ENCODE measurements at regions not wholly inside any gene's neighbourhood (a gene's known extent, or its start where the extent isn't known, plus 50 kb on each side); places are given as distances from the start of the nearest gene placed in this dataset.

DNA sequence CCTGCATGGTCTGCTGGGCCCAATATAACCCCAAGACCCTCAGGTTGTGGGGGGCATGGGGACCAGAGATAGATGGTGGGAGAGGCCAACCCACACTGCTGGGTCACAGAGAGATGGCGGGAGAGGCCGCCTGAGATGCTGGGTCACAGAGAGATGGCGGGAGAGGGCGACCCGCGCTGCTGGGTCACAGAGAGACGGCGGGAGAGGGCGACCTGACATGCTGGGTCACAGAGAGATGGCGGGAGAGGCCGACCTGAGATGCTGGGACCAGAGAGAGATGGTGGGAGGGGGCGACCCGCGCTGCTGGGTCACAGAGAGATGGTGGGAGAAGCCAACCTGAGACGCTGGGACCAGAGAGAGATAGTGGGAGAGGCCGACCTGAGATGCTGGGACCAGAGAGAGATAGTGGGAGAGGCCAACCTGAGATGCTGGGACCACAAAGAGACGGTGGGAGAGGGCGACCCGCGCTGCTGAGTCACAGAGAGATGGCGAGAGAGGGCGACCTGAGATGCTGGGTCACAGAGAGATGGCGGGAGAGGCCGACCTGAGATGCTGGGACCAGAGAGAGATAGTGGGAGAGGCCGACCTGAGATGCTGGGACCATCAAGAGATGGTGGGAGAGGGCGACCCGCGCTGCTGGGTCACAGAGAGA is 133.2 kb downstream of the DLL1 start:
- TF ChIP-seq, protein P1, sequence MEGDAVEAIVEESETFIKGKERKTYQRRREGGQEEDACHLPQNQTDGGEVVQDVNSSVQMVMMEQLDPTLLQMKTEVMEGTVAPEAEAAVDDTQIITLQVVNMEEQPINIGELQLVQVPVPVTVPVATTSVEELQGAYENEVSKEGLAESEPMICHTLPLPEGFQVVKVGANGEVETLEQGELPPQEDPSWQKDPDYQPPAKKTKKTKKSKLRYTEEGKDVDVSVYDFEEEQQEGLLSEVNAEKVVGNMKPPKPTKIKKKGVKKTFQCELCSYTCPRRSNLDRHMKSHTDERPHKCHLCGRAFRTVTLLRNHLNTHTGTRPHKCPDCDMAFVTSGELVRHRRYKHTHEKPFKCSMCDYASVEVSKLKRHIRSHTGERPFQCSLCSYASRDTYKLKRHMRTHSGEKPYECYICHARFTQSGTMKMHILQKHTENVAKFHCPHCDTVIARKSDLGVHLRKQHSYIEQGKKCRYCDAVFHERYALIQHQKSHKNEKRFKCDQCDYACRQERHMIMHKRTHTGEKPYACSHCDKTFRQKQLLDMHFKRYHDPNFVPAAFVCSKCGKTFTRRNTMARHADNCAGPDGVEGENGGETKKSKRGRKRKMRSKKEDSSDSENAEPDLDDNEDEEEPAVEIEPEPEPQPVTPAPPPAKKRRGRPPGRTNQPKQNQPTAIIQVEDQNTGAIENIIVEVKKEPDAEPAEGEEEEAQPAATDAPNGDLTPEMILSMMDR (IDR thresholded peaks at IDR 0.05; ENCODE audit: low read depth, low read length, poor library complexity, severe bottlenecking): no peak
- TF ChIP-seq EZH2phosphoT487 (IDR thresholded peaks at IDR 0.05; ENCODE audit: borderline replicate concordance, low read length): no peak
